Neural progenitor cell (in vitro differentiated cells): ENCODE measurements at regions not wholly inside any gene's neighbourhood (a gene's known extent, or its start where the extent isn't known, plus 50 kb on each side); places are given as distances from the start of the nearest gene placed in this dataset.

Experiments
- DNase-seq: peaks from one replicate; pipeline ENCODE4 v3.0.0-alpha.2; 2016; ENCODE audit warnings: low spot score
- H2AFZ ChIP-seq: fragments of 200-600 bp; sonication (generic); replicated peaks from 2 replicates; pipeline ENCODE4 v1.6.1; 2016; ENCODE audit warnings: antibody characterized with exemption
- H3F3A ChIP-seq: fragments of 200-600 bp; sonication (generic); 2 replicates; pipeline ENCODE4 v1.6.1; 2016; ENCODE audit warnings: antibody characterized with exemption, low read depth
- H3K27ac ChIP-seq: fragments of 200-600 bp; sonication (generic); 2 replicates; pipeline ENCODE4 v1.5.1; 2016; ENCODE audit warnings: mild to moderate bottlenecking
- H3K27me3 ChIP-seq: fragments of 200-600 bp; sonication (generic); 2 replicates; pipeline ENCODE4 v1.6.1; 2016; ENCODE audit warnings: mild to moderate bottlenecking, moderate library complexity
- H3K36me3 ChIP-seq: fragments of 200-600 bp; sonication (generic); 2 replicates; pipeline ENCODE4 v1.5.1; 2016
- H3K4me1 ChIP-seq: fragments of 200-600 bp; sonication (generic); 2 replicates; pipeline ENCODE4 v1.6.1; 2016; ENCODE audit warnings: mixed run types
- H3K4me2 ChIP-seq: fragments of 200-600 bp; sonication (generic); 2 replicates; pipeline ENCODE4 v1.6.1; 2016
- H3K4me3 ChIP-seq: fragments of 200-600 bp; sonication (generic); 2 replicates; pipeline ENCODE4 v1.5.1; 2016
- H3K79me2 ChIP-seq: fragments of 200-600 bp; sonication (generic); 2 replicates; pipeline ENCODE4 v1.6.1; 2016; ENCODE audit warnings: low read depth
- H3K9ac ChIP-seq: fragments of 200-600 bp; sonication (generic); 2 replicates; pipeline ENCODE4 v1.6.1; 2016
- H3K9me3 ChIP-seq: fragments of 200-600 bp; sonication (generic); 2 replicates; pipeline ENCODE4 v1.5.1; 2016; ENCODE audit warnings: low read depth
- H4K20me1 ChIP-seq: fragments of 200-600 bp; sonication (generic); 2 replicates; pipeline ENCODE4 v1.6.1; 2016; ENCODE audit warnings: low read depth
- H3K27ac Mint-ChIP-seq: 3 replicates; pipeline ENCODE4 v1.8.0; 2021; ENCODE audit warnings: mixed read lengths
- H3K27me3 Mint-ChIP-seq: 2 replicates; pipeline ENCODE4 v1.8.0; 2022; ENCODE audit warnings: low read depth, mild to moderate bottlenecking, inconsistent platforms, moderate library complexity, mixed read lengths; ENCODE audit not compliant: insufficient read depth
- H3K36me3 Mint-ChIP-seq: 3 replicates; pipeline ENCODE4 v1.8.0; 2021; ENCODE audit warnings: mixed read lengths
- H3K4me1 Mint-ChIP-seq: 3 replicates; pipeline ENCODE4 v1.8.0; 2021; ENCODE audit warnings: mixed read lengths
- H3K4me3 Mint-ChIP-seq: 3 replicates; pipeline ENCODE4 v1.8.0; 2021; ENCODE audit warnings: mild to moderate bottlenecking, moderate library complexity, mixed read lengths
- H3K9me3 Mint-ChIP-seq: 3 replicates; pipeline ENCODE4 v1.8.0; 2020; ENCODE audit warnings: mixed read lengths
- EZH2 ChIP-seq: fragments of 200-600 bp; sonication (generic); IDR thresholded peaks from 2 replicates; pipeline ENCODE4 v1.6.1; 2017; ENCODE audit warnings: antibody characterized with exemption, mild to moderate bottlenecking, moderate library complexity
- EZH2phosphoT487 ChIP-seq: fragments of 200-600 bp; sonication (generic); IDR thresholded peaks from 2 replicates; pipeline ENCODE4 v1.6.1; 2017; ENCODE audit warnings: antibody characterized with exemption
- TF ChIP-seq, protein P1 (sequence below): fragments of 200-600 bp; sonication (generic); IDR thresholded peaks from 2 replicates; pipeline ENCODE4 v1.5.1; 2017; ENCODE audit warnings: antibody characterized with exemption, mild to moderate bottlenecking

DNA sequence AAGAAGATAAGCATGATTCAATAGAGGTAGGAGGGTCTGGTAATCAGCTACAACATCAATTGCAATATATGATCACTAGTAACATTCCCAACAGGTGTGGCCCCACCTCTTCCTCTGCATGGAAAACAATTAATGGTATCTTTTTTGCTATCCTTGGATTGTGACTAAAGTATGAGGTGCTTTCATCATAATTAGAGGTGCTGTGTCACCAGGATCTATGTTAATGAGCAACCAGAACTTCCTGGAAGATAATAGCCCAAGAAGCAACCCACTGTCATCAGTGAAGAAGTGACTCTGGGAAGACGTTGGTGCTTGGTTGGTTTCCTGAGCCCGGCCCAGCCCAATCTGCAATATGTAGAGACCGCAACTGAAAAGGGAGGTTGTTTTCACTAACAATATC is 167.2 kb downstream of the SETD4 start:
- TF ChIP-seq EZH2 (no peak), EZH2phosphoT487 (no peak)
- TF ChIP-seq, protein P1, sequence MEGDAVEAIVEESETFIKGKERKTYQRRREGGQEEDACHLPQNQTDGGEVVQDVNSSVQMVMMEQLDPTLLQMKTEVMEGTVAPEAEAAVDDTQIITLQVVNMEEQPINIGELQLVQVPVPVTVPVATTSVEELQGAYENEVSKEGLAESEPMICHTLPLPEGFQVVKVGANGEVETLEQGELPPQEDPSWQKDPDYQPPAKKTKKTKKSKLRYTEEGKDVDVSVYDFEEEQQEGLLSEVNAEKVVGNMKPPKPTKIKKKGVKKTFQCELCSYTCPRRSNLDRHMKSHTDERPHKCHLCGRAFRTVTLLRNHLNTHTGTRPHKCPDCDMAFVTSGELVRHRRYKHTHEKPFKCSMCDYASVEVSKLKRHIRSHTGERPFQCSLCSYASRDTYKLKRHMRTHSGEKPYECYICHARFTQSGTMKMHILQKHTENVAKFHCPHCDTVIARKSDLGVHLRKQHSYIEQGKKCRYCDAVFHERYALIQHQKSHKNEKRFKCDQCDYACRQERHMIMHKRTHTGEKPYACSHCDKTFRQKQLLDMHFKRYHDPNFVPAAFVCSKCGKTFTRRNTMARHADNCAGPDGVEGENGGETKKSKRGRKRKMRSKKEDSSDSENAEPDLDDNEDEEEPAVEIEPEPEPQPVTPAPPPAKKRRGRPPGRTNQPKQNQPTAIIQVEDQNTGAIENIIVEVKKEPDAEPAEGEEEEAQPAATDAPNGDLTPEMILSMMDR: no peak
- Histone ChIP-seq H3K27ac (no peak overlapping the region), H3K4me3 (no peak overlapping the region)

DNA sequence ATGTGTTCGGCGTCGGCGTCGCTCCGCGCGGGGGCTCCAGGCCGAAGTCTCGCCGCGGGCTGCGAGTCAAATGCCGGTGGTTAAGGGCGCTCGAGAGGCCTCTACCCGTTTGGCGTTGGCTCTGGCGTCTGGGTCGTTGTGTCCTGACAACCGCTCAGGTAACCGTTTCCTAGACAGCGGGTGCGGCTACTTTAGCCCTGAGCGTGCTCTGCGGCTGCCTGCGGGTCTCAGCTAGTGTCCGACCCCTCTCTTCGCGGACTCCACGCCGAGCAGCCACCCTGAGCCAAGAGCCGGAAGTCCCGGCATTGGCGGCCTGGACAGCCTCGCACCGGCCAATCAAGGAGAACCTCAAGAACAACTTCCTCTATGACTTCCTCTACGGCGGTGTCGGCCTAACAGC is 173.4 kb downstream of the SETD4 start:
- Mint-ChIP-seq H3K9me3 (no peaks in the 10 kb centered on the region), H3K27me3 (no peaks in the 10 kb centered on the region), H3K27ac (no peak overlapping the region), H3K36me3 (no peaks in the 10 kb centered on the region), H3K4me1 (peaks cover 6% of the 10 kb centered on the region), H3K4me3 (no peak overlapping the region)
- Histone ChIP-seq H3K36me3 (no peaks in the 10 kb centered on the region), H3K4me1 (no peaks in the 10 kb centered on the region), H3K79me2 (no peaks in the 10 kb centered on the region), H3K9ac (no peak overlapping the region), H2AFZ (no peak overlapping the region), H3K4me2 (no peak overlapping the region), H3K27ac (no peak overlapping the region), H3K4me3 (no peak overlapping the region), H3K9me3 (no peaks in the 10 kb centered on the region), H3K27me3 (no peaks in the 10 kb centered on the region), H3F3A (no peaks in the 10 kb centered on the region), H4K20me1 (no peaks in the 10 kb centered on the region)
- TF ChIP-seq EZH2: no peak
- TF ChIP-seq, protein P1: no peak
- no peak for TF ChIP-seq EZH2phosphoT487
- no peak for DNase-seq

More for the DNA sequence above, 167.2 kb downstream of the SETD4 start:
- H3K27ac Mint-ChIP-seq: no peak overlapping the region
- H3K9me3 Mint-ChIP-seq: peaks cover 4% of the 10 kb centered on the region
- Histone ChIP-seq H3K36me3 (no peaks in the 10 kb centered on the region), H3K4me2 (no peak overlapping the region), H2AFZ (no peak overlapping the region), H3K9me3 (no peaks in the 10 kb centered on the region), H3K27me3 (no peaks in the 10 kb centered on the region), H3K9ac (no peak overlapping the region), H3K79me2 (no peaks in the 10 kb centered on the region), H3K4me1 (no peaks in the 10 kb centered on the region), H3F3A (no peaks in the 10 kb centered on the region), H4K20me1 (no peaks in the 10 kb centered on the region)
- no peaks in the 10 kb centered on the region for H3K27me3 Mint-ChIP-seq
- H3K36me3 Mint-ChIP-seq: no peaks in the 10 kb centered on the region
- H3K4me3 Mint-ChIP-seq: no peak overlapping the region
- H3K4me1 Mint-ChIP-seq: no peaks in the 10 kb centered on the region
- DNase-seq: no peak

DNA sequence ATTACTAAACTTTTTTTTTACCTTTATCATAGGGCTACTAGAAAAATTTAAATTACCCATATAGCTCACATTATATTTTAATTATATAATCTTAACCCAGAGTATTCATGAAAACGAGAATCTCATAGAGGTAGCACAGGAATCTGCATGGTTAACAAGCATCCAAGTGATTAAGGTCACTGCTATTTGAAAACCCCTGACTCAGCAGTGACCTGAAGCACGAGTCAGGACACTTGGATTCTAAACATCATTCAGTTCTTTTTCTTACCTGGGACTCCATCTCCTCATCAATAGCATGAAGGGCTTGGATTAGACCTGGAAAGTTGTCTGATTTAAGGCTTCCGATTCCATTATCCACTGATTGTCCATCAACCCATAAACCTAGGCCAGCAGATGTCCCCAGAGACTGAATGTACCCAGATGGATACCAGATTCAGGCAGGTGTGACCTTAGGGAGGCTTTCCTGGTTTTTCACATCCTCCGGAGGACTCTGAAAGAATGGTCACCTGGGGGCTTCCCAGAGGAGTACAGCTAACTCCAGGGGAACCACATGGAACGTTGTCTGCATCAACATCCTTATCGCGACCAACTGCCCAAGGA is 174.3 kb downstream of the SETD4 start:
- H3K27me3 Mint-ChIP-seq: no peaks in the 10 kb centered on the region
- TF ChIP-seq EZH2phosphoT487: no peak
- TF ChIP-seq, protein P1: no peak
- no peak for TF ChIP-seq EZH2
- no peak overlapping the region for H3K4me3 Mint-ChIP-seq
- H3K4me2 ChIP-seq: no peak overlapping the region
- no peaks in the 10 kb centered on the region for H3K79me2 ChIP-seq
- peaks cover 6% of the 10 kb centered on the region for H3K4me1 Mint-ChIP-seq
- H3K36me3 ChIP-seq: no peaks in the 10 kb centered on the region
- no peaks in the 10 kb centered on the region for H3K9me3 ChIP-seq
- H3K27ac Mint-ChIP-seq: no peak overlapping the region
- H3K4me3 ChIP-seq: no peak overlapping the region
- H3K36me3 Mint-ChIP-seq: no peaks in the 10 kb centered on the region
- H3K27me3 ChIP-seq: no peaks in the 10 kb centered on the region
- no peaks in the 10 kb centered on the region for H3F3A ChIP-seq
- H3K27ac ChIP-seq: no peak overlapping the region
- no peaks in the 10 kb centered on the region for H3K4me1 ChIP-seq
- H3K9ac ChIP-seq: no peak overlapping the region
- no peaks in the 10 kb centered on the region for H3K9me3 Mint-ChIP-seq
- DNase-seq: no peak
- H4K20me1 ChIP-seq: no peaks in the 10 kb centered on the region
- H2AFZ ChIP-seq: no peak overlapping the region
